SK-N-SH treated with all-trans-retinoic acid at 6 μM for 48 hours (cell line): ENCODE measurements at regions not wholly inside any gene's neighbourhood (a gene's known extent, or its start where the extent isn't known, plus 50 kb on each side); places are given as distances from the start of the nearest gene placed in this dataset.

Experiments used
- ATAC-seq: fragments of 200-7000 bp; cut with Tn5 transposase; 3 replicates; pipeline ENCODE4 v1.9.1; 2020; ENCODE audit warnings: mild to moderate bottlenecking, moderate library complexity
- ARNTL ChIP-seq: fragments of 450-650 bp; formaldehyde crosslinking; IDR thresholded peaks from 2 replicates; pipeline ENCODE4 v1.5.0; 2020; ENCODE audit warnings: low read depth, mild to moderate bottlenecking, moderate library complexity, borderline replicate concordance
- BACH2 ChIP-seq: fragments of 250-450 bp; sonication (Bioruptor Pico); IDR thresholded peaks from 2 replicates; pipeline ENCODE4 v1.9.0; 2021; ENCODE audit warnings: mild to moderate bottlenecking, borderline replicate concordance
- CSDC2 ChIP-seq: fragments of 250-450 bp; sonication (Bioruptor Pico); IDR thresholded peaks from 2 replicates; pipeline ENCODE4 v1.5.0; 2020; ENCODE audit warnings: mild to moderate bottlenecking, moderate library complexity
- ESRRG ChIP-seq: fragments of 250-450 bp; sonication (Bioruptor Pico); IDR thresholded peaks from 2 replicates; pipeline ENCODE4 v1.6.1; 2021; ENCODE audit warnings: mild to moderate bottlenecking
- GLIS3 ChIP-seq: fragments of 250-450 bp; sonication (Bioruptor Pico); IDR thresholded peaks from 2 replicates; pipeline ENCODE4 v1.5.0; 2020; ENCODE audit warnings: mild to moderate bottlenecking, moderate library complexity
- ISL1 ChIP-seq: fragments of 250-450 bp; sonication (Bioruptor Pico); IDR thresholded peaks from 2 replicates; pipeline ENCODE4 v2.1.2; 2022; ENCODE audit warnings: mild to moderate bottlenecking, moderate library complexity
- OSR1 ChIP-seq: fragments of 250-450 bp; sonication (Bioruptor Pico); IDR thresholded peaks from 2 replicates; pipeline ENCODE4 v1.8.0; 2022; ENCODE audit warnings: moderate library complexity, mild to moderate bottlenecking, inconsistent platforms
- PPARA ChIP-seq: fragments of 250-450 bp; sonication (Bioruptor Pico); IDR thresholded peaks from 2 replicates; pipeline ENCODE4 v1.5.0; 2020; ENCODE audit warnings: mild to moderate bottlenecking, borderline replicate concordance
- RARB ChIP-seq: fragments of 250-450 bp; sonication (Bioruptor Pico); IDR thresholded peaks from 2 replicates; pipeline ENCODE4 v1.8.0; 2021; ENCODE audit warnings: mild to moderate bottlenecking, moderate library complexity
- SNAI2 ChIP-seq: fragments of 250-450 bp; sonication (Bioruptor Pico); IDR thresholded peaks from 2 replicates; pipeline ENCODE4 v1.5.0; 2020; ENCODE audit warnings: mild to moderate bottlenecking, moderate library complexity
- TCF4 ChIP-seq: fragments of 250-450 bp; sonication (Bioruptor Pico); IDR thresholded peaks from 2 replicates; pipeline ENCODE4 v1.8.0; 2021; ENCODE audit warnings: mild to moderate bottlenecking, moderate library complexity, borderline replicate concordance
- TOX ChIP-seq: fragments of 250-450 bp; sonication (Bioruptor Pico); IDR thresholded peaks from 2 replicates; pipeline ENCODE4 v1.8.0; 2021; ENCODE audit warnings: mild to moderate bottlenecking, moderate library complexity, borderline replicate concordance
- ZC3H10 ChIP-seq: fragments of 250-450 bp; sonication (Bioruptor Pico); IDR thresholded peaks from 2 replicates; pipeline ENCODE4 v1.5.1; 2021; ENCODE audit warnings: mild to moderate bottlenecking, moderate library complexity
- ZFP3 ChIP-seq: fragments of 250-450 bp; sonication (Bioruptor Pico); IDR thresholded peaks from 2 replicates; pipeline ENCODE4 v1.5.0; 2020; ENCODE audit warnings: mild to moderate bottlenecking, moderate library complexity
- ZFP30 ChIP-seq: fragments of 450-650 bp; formaldehyde crosslinking; IDR thresholded peaks from 2 replicates; pipeline ENCODE4 v1.5.0; 2022; ENCODE audit warnings: mild to moderate bottlenecking, moderate library complexity
- ZNF565 ChIP-seq: fragments of 450-650 bp; formaldehyde crosslinking; conservative IDR thresholded peaks from 2 replicates; pipeline ENCODE4 v1.5.0; 2020; ENCODE audit warnings: low read depth, mild to moderate bottlenecking, moderate library complexity
- ZNF70 ChIP-seq: fragments of 450-650 bp; formaldehyde crosslinking; IDR thresholded peaks from 2 replicates; pipeline ENCODE4 v1.5.0; 2020; ENCODE audit warnings: mild to moderate bottlenecking, moderate library complexity
- ZNF8 ChIP-seq: fragments of 450-650 bp; formaldehyde crosslinking; IDR thresholded peaks from 2 replicates; pipeline ENCODE4 v1.5.0; 2020; ENCODE audit warnings: mild to moderate bottlenecking, moderate library complexity
- TF ChIP-seq, protein P1 (sequence below): fragments of 250-450 bp; sonication (Bioruptor Pico); IDR thresholded peaks from 2 replicates; pipeline ENCODE4 v1.5.1; 2021; ENCODE audit warnings: mild to moderate bottlenecking, moderate library complexity
- TF ChIP-seq, protein P2 (sequence below): fragments of 250-450 bp; sonication (Bioruptor Pico); IDR thresholded peaks from 2 replicates; pipeline ENCODE4 v1.5.0; 2020; ENCODE audit warnings: mild to moderate bottlenecking, moderate library complexity
- TF ChIP-seq, protein P3 (sequence below): fragments of 250-450 bp; sonication (Bioruptor Pico); IDR thresholded peaks from 2 replicates; pipeline ENCODE4 v1.8.0; 2021; ENCODE audit warnings: low read depth, mild to moderate bottlenecking, moderate library complexity, borderline replicate concordance
- TF ChIP-seq, protein P4 (sequence below): fragments of 250-450 bp; sonication (Bioruptor Pico); IDR thresholded peaks from 2 replicates; pipeline ENCODE4 v1.5.1; 2020; ENCODE audit warnings: low read depth, mild to moderate bottlenecking, moderate library complexity
- TF ChIP-seq, protein P5 (sequence below): fragments of 250-450 bp; sonication (Bioruptor Pico); IDR thresholded peaks from 2 replicates; pipeline ENCODE4 v1.8.0; 2020; ENCODE audit warnings: mild to moderate bottlenecking, moderate library complexity, borderline replicate concordance

DNA sequence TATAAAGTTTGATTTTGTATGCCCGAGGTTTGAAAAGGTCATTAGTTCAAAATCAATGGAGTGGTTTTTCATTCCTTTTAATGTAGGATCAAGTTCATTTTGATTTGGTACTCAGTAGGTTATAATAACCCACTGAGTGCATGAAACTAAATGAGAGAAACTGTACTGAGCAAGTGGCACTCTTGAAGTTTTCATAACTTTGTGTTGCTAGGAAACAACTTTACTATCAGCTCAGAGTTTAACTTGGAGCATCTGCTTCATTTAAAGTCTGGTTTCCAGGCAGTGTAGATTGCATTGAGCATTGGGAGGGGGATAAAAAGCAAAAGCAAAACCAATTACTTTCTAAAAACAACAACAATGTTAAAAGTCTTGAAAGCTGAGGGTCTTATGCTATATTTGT is 1361.6 kb upstream of the CHAC2 start:
- no peak for TF ChIP-seq RARB
- TF ChIP-seq, protein P1, sequence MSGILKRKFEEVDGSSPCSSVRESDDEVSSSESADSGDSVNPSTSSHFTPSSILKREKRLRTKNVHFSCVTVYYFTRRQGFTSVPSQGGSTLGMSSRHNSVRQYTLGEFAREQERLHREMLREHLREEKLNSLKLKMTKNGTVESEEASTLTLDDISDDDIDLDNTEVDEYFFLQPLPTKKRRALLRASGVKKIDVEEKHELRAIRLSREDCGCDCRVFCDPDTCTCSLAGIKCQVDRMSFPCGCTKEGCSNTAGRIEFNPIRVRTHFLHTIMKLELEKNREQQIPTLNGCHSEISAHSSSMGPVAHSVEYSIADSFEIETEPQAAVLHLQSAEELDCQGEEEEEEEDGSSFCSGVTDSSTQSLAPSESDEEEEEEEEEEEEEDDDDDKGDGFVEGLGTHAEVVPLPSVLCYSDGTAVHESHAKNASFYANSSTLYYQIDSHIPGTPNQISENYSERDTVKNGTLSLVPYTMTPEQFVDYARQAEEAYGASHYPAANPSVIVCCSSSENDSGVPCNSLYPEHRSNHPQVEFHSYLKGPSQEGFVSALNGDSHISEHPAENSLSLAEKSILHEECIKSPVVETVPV (CRISPR knock-in tag) = no peak
- ATAC-seq = no peak

DNA sequence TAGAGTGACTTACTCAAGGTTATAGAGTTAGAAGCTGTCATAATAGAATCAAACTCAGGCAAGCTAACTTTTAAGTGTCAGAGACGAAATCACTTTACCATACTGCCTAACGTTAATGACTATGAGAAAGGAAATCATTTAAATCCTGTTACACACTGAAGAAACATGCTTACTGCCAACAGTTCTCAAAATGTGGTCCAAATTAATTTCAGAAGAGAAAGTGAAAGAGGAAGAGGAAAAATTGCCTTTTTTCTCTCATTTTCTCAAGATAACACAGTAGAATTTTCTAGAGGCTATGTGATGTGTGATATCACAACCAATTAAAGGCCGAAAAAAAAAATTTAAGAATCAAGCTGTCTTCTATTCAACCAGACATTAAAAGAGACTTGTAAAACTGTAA is 1362.7 kb upstream of the CHAC2 start:
- TF ChIP-seq ARNTL = no peak
- TF ChIP-seq, protein P2, sequence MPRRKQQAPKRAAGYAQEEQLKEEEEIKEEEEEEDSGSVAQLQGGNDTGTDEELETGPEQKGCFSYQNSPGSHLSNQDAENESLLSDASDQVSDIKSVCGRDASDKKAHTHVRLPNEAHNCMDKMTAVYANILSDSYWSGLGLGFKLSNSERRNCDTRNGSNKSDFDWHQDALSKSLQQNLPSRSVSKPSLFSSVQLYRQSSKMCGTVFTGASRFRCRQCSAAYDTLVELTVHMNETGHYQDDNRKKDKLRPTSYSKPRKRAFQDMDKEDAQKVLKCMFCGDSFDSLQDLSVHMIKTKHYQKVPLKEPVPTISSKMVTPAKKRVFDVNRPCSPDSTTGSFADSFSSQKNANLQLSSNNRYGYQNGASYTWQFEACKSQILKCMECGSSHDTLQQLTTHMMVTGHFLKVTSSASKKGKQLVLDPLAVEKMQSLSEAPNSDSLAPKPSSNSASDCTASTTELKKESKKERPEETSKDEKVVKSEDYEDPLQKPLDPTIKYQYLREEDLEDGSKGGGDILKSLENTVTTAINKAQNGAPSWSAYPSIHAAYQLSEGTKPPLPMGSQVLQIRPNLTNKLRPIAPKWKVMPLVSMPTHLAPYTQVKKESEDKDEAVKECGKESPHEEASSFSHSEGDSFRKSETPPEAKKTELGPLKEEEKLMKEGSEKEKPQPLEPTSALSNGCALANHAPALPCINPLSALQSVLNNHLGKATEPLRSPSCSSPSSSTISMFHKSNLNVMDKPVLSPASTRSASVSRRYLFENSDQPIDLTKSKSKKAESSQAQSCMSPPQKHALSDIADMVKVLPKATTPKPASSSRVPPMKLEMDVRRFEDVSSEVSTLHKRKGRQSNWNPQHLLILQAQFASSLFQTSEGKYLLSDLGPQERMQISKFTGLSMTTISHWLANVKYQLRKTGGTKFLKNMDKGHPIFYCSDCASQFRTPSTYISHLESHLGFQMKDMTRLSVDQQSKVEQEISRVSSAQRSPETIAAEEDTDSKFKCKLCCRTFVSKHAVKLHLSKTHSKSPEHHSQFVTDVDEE (CRISPR knock-in tag) = no peak
- TF ChIP-seq ZC3H10 (CRISPR knock-in tag) = no peak
- no peak for TF ChIP-seq ZFP30
- no peak for TF ChIP-seq ZFP3 (CRISPR knock-in tag)
- TF ChIP-seq PPARA (CRISPR knock-in tag) = no peak
- TF ChIP-seq, protein P3, sequence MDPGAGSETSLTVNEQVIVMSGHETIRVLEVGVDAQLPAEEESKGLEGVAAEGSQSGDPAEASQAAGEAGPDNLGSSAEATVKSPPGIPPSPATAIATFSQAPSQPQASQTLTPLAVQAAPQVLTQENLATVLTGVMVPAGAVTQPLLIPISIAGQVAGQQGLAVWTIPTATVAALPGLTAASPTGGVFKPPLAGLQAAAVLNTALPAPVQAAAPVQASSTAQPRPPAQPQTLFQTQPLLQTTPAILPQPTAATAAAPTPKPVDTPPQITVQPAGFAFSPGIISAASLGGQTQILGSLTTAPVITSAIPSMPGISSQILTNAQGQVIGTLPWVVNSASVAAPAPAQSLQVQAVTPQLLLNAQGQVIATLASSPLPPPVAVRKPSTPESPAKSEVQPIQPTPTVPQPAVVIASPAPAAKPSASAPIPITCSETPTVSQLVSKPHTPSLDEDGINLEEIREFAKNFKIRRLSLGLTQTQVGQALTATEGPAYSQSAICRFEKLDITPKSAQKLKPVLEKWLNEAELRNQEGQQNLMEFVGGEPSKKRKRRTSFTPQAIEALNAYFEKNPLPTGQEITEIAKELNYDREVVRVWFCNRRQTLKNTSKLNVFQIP (CRISPR knock-in tag) = no peak
- no peak for TF ChIP-seq RARB
- TF ChIP-seq, protein P4, sequence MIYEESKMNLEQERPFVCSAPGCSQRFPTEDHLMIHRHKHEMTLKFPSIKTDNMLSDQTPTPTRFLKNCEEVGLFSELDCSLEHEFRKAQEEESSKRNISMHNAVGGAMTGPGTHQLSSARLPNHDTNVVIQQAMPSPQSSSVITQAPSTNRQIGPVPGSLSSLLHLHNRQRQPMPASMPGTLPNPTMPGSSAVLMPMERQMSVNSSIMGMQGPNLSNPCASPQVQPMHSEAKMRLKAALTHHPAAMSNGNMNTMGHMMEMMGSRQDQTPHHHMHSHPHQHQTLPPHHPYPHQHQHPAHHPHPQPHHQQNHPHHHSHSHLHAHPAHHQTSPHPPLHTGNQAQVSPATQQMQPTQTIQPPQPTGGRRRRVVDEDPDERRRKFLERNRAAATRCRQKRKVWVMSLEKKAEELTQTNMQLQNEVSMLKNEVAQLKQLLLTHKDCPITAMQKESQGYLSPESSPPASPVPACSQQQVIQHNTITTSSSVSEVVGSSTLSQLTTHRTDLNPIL (CRISPR knock-in tag) = no peak
- no peak for TF ChIP-seq ESRRG (CRISPR knock-in tag)
- TF ChIP-seq GLIS3 (CRISPR knock-in tag) = no peak
- TF ChIP-seq CSDC2 (CRISPR knock-in tag) = no peak
- no peak for TF ChIP-seq ISL1 (CRISPR knock-in tag)
- TF ChIP-seq TCF4 = no peak
- no peak for TF ChIP-seq SNAI2 (CRISPR knock-in tag)
- TF ChIP-seq BACH2 (CRISPR knock-in tag) = no peak
- TF ChIP-seq ZNF70 (CRISPR knock-in tag) = no peak
- no peak for ATAC-seq

DNA sequence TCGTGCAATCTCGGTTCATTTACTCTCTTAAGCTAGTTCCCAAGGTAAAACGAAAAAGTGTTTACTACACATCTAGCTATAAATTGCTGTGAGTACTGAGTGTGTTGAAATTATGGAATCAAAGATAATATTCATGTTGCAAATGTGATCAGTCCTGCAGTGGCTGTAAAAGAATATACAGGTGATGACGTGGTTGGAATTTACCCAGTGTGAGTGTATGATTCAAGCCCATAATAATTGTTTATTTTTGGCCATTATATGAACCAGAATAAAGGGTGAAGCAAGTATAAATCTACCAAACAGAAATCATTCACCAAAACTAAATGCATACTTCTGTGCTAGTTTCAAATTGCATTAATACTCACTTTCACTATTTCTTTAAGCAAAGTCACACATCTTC is 1363.6 kb upstream of the CHAC2 start:
- TF ChIP-seq RARB (no peak), TCF4 (no peak), BACH2 (CRISPR knock-in tag) (no peak), ZC3H10 (CRISPR knock-in tag) (no peak), ARNTL (no peak), ZNF8 (CRISPR knock-in tag) (no peak), OSR1 (CRISPR knock-in tag) (no peak), GLIS3 (CRISPR knock-in tag) (no peak), ZNF565 (no peak)
- ATAC-seq = no peak

DNA sequence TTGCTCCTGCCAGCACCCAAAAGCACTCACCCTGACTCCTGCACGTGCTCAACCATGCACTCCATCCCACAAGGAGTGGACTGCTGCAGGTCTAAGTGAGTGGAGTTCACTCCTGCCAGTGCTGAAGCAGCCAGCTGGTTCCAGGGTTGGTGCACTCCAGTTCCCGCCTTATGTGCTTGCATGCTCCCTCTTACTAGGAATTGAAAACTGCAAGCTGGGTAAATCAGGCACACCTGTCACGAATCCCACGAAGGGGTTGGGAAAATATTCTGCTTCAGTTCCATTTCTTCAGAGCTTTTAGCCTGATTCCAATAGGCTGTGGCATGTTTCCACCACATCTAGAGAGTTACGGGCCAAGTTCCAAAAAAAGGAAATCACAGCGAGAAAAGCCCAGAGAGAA is 1365.5 kb upstream of the CHAC2 start:
- no peak for ATAC-seq
- TF ChIP-seq ZNF565 (no peak), ZNF8 (CRISPR knock-in tag) (no peak), ISL1 (CRISPR knock-in tag) (no peak), TOX (CRISPR knock-in tag) (no peak), RARB (no peak), ZFP3 (CRISPR knock-in tag) (no peak), OSR1 (CRISPR knock-in tag) (no peak), CSDC2 (CRISPR knock-in tag) (no peak)
- TF ChIP-seq, protein P5, sequence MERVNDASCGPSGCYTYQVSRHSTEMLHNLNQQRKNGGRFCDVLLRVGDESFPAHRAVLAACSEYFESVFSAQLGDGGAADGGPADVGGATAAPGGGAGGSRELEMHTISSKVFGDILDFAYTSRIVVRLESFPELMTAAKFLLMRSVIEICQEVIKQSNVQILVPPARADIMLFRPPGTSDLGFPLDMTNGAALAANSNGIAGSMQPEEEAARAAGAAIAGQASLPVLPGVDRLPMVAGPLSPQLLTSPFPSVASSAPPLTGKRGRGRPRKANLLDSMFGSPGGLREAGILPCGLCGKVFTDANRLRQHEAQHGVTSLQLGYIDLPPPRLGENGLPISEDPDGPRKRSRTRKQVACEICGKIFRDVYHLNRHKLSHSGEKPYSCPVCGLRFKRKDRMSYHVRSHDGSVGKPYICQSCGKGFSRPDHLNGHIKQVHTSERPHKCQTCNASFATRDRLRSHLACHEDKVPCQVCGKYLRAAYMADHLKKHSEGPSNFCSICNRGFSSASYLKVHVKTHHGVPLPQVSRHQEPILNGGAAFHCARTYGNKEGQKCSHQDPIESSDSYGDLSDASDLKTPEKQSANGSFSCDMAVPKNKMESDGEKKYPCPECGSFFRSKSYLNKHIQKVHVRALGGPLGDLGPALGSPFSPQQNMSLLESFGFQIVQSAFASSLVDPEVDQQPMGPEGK (CRISPR knock-in tag) = no peak
- TF ChIP-seq, protein P3 (CRISPR knock-in tag) = no peak
- TF ChIP-seq, protein P2 (CRISPR knock-in tag) = no peak
